ENCODE measurements at regions not wholly inside any gene's neighbourhood (a gene's known extent, or its start where the extent isn't known, plus 50 kb on each side); places are given as distances from the start of the nearest gene placed in this dataset.

GRCh38 chr12:124454735-124455134, 112.7 kb downstream of the NCOR2 start:
- TF ChIP-seq CTCF (IDR thresholded peaks at IDR 0.05 in 2 of 3, conservative IDR thresholded peaks at IDR 0.05 in 1 of 3; ENCODE audit: control insufficient read depth in 2 of 3, extremely low read depth in 1 of 3, insufficient read depth in 1 of 3, low read depth in 3 of 3, low read length in 3 of 3) (no peak), EZH2 (IDR thresholded peaks at IDR 0.05; ENCODE audit: borderline replicate concordance, control insufficient read depth, low read depth, low read length) (no peak), EP300 (IDR thresholded peaks at IDR 0.05; ENCODE audit: borderline replicate concordance in 1 of 2, control insufficient read depth in 1 of 2, low read depth in 2 of 2, low read length in 2 of 2) (no peak), SUPT20H (IDR thresholded peaks at IDR 0.05; ENCODE audit: borderline replicate concordance, control insufficient read depth, low read depth, low read length) (no peak), CREB1 (IDR thresholded peaks at IDR 0.05; ENCODE audit: low read depth) (no peak), CHD4 (IDR thresholded peaks at IDR 0.05) (no peak), BCL11A (IDR thresholded peaks at IDR 0.05; ENCODE audit: low read depth, low read length) (no peak), HDGF (IDR thresholded peaks at IDR 0.05) (no peak), TAF1 (IDR thresholded peaks at IDR 0.05; ENCODE audit: borderline replicate concordance, low read depth, low read length) (no peak), SMAD1 (IDR thresholded peaks at IDR 0.05; ENCODE audit: low read depth, partially characterized antibody) (no peak), E2F8 (IDR thresholded peaks at IDR 0.05; ENCODE audit: low read depth, partially characterized antibody) (no peak)

Data from GM12878 (cell line).